Esophagus muscularis mucosa (tissue), 2 donors: ENCODE measurements at regions not wholly inside any gene's neighbourhood (a gene's known extent, or its start where the extent isn't known, plus 50 kb on each side); places are given as distances from the start of the nearest gene placed in this dataset.

Source experiments
- POLR2A ChIP-seq: fragments of 450-650 bp; IDR thresholded peaks from one replicate; pipeline ENCODE4 v1.6.1; 2017; ENCODE audit warnings: antibody characterized with exemption, moderate library complexity, mild to moderate bottlenecking, low read depth
- POLR2AphosphoS5 ChIP-seq, 2 donors: sonication (generic); formaldehyde crosslinking; IDR thresholded peaks; one replicate each; pipeline ENCODE4 v1.6.1; 2017; ENCODE audit warnings: antibody characterized with exemption in 2 of 2

- TF ChIP-seq POLR2AphosphoS5 (IDR thresholded peaks at IDR 0.05) (no peak), POLR2A (no peak)
Observed at GRCh38 chr2:105179469-105180372, 61.8 kb upstream of the GPR45 start.
